ENCODE measurements at regions not wholly inside any gene's neighbourhood (a gene's known extent, or its start where the extent isn't known, plus 50 kb on each side); places are given as distances from the start of the nearest gene placed in this dataset.
"Not testable (repeated sequence)": the region's sequence is repeated elsewhere in the genome, so short reads cannot be mapped to it uniquely, and the experiment has no call there.

GRCh38 chr16:33913601-33914000 is 454.2 kb downstream of the TP53TG3F start:
- H3K4me1 Mint-ChIP-seq; H3K27me3 Mint-ChIP-seq; ATAC-seq (ENCODE audit: low read depth); H3K27ac Mint-ChIP-seq; DNase-seq (ENCODE audit: low spot score in 2 of 2); H3K9me3 Mint-ChIP-seq; H3K36me3 Mint-ChIP-seq; H3K4me3 Mint-ChIP-seq: not testable (repeated sequence)

DNA sequence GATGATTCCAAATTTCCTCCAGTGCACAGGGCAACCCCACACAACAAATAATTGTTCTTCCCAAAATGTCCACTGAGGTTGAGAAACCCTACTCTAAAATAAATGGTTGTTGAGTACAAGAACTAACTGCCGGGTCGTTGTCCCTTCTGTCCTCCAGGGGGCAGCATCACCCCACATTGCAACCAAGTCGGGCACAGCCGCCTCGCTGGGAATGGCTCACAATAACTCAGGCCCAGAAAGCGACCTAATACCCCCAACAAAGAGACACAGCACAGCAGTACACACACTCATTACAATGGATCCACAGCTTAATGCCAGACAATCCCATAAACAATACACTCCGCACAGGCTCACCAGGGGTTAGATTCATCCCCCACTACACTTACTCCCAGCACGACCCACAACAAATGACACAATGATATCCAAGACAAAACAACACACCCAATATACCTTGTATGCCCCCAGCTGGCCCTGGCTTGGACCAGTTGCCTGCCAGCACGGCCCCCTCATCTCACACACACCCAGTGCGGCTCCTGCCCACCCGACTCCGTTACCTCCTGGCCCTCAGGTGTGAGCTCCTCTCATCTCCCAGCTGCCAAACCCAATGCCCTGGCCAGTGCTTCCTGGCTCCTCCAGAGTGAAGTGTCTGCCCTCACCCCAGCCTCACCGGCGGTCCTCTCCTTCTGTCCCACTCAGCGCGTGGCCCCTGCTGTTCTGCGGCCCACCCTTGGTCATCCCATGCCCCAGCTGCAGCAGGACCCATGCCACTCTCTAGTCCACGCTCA is 461.5 kb downstream of the TP53TG3F start:
- not testable (repeated sequence) for DNase-seq (ENCODE audit: low spot score in 2 of 2); H3K27me3 Mint-ChIP-seq

DNA sequence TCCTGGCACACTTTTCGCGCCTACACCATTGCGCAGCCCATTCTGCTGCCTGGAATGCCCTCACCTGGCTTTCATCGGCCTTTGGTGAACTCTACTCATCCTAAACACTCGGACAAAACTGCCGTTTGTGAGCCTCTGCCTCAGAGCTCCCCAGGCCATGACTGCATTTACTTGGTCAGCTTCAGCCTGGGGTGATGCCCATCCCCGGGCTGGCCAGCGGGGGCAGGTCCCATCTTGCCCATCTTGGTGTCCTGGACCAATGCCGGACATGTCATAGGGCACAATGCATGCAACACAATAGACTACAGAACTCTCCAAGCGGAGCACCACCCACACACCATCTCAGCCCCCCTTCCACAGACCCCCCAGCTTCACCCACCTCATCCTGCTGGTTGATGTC is 463.5 kb downstream of the TP53TG3F start:
- not testable (repeated sequence) for ATAC-seq (ENCODE audit: low read depth); DNase-seq (ENCODE audit: low spot score in 2 of 2); H3K9me3 Mint-ChIP-seq; H3K27ac Mint-ChIP-seq; H3K4me3 Mint-ChIP-seq; H3K4me1 Mint-ChIP-seq; H3K36me3 Mint-ChIP-seq; H3K27me3 Mint-ChIP-seq

More for the DNA sequence above, 461.5 kb downstream of the TP53TG3F start:
- not testable (repeated sequence) for H3K9me3 Mint-ChIP-seq; H3K4me1 Mint-ChIP-seq; H3K27ac Mint-ChIP-seq; H3K4me3 Mint-ChIP-seq; ATAC-seq (ENCODE audit: low read depth); H3K36me3 Mint-ChIP-seq

- not testable (repeated sequence) for H3K9me3 Mint-ChIP-seq; H3K4me3 Mint-ChIP-seq; H3K27me3 Mint-ChIP-seq; DNase-seq (ENCODE audit: low spot score in 2 of 2); H3K4me1 Mint-ChIP-seq; H3K27ac Mint-ChIP-seq; ATAC-seq (ENCODE audit: low read depth); H3K36me3 Mint-ChIP-seq
Observed at GRCh38 chr16:33928026-33928425, 468.6 kb downstream of the TP53TG3F start.

DNA sequence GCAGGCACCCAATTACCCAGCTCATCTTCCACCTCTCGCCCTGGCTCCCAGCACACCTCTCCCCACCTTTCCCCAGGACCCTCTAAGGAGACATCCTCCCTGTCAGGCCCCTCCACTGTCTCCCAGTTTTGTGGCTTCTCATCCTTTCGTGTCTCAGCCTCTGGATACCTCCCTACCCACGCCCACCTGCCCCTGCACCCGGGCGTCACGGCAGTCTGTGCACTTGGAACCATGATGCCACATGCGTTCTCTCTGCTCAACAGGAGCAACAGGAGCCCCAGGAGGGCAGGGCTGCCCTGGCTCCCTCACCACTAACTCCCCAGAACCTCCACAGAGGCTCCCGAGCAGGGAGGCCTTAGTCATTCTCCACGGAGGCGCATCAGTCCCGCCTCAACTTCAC is 472.8 kb downstream of the TP53TG3F start:
- not testable (repeated sequence) for H3K4me3 Mint-ChIP-seq; H3K27me3 Mint-ChIP-seq; H3K4me1 Mint-ChIP-seq; ATAC-seq (ENCODE audit: low read depth); H3K36me3 Mint-ChIP-seq; H3K9me3 Mint-ChIP-seq; DNase-seq (ENCODE audit: low spot score in 2 of 2); H3K27ac Mint-ChIP-seq

GRCh38 chr16:33933039-33933438 is 473.6 kb downstream of the TP53TG3F start:
- H3K27me3 Mint-ChIP-seq; ATAC-seq (ENCODE audit: low read depth); H3K9me3 Mint-ChIP-seq; H3K4me3 Mint-ChIP-seq; H3K36me3 Mint-ChIP-seq; DNase-seq (ENCODE audit: low spot score in 2 of 2); H3K4me1 Mint-ChIP-seq; H3K27ac Mint-ChIP-seq: not testable (repeated sequence)

DNA sequence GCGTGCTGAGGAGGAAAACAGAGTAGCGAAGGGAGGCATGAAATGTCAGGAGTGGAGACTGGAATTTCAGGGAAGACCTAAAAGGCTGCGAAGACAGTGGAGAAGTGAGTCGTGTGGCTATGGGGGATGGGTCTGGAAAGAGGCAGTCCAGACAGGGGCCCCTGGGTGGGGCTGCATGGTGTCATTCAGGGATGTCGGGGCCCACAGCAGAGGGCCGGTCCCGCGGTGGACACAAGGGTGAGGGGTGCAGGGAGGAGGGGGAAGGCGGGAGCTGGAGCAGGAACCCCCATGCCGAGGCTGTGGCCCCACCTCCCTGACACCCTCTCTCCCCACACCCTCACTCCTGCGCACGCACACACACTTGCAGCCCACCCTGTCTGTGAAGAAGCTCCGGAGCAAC is 476.4 kb downstream of the TP53TG3F start:
- not testable (repeated sequence) for H3K27ac Mint-ChIP-seq; DNase-seq (ENCODE audit: low spot score in 2 of 2); H3K27me3 Mint-ChIP-seq; H3K4me1 Mint-ChIP-seq; H3K9me3 Mint-ChIP-seq; H3K4me3 Mint-ChIP-seq; ATAC-seq (ENCODE audit: low read depth); H3K36me3 Mint-ChIP-seq

GRCh38 chr16:33938097-33938496 is 478.7 kb downstream of the TP53TG3F start:
- not testable (repeated sequence) for H3K36me3 Mint-ChIP-seq; H3K9me3 Mint-ChIP-seq; H3K4me3 Mint-ChIP-seq; H3K27ac Mint-ChIP-seq; H3K27me3 Mint-ChIP-seq; DNase-seq (ENCODE audit: low spot score in 2 of 2); ATAC-seq (ENCODE audit: low read depth); H3K4me1 Mint-ChIP-seq

DNA sequence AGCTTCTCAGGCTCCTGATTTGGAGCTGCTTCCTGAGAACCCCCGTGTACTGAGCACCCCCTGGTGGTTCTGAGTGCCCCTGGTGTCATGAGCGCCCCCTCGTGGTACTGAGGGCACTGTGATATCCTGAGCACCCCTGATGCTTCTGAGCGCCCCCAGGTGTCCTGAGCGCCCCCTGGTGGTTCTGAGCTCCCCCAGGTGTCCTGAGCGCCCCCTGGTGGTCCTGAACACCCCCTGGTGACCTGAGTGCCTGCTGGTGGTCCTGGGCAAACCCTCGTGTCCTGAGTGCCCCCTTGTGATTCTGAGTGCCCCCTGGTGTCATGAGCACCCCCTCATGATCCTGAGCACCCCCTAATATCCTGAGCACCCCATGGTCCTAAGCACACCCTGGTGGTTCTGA is 502.1 kb downstream of the TP53TG3F start:
- H3K27ac Mint-ChIP-seq; H3K4me1 Mint-ChIP-seq; H3K36me3 Mint-ChIP-seq; H3K4me3 Mint-ChIP-seq; H3K27me3 Mint-ChIP-seq; H3K9me3 Mint-ChIP-seq; ATAC-seq (ENCODE audit: low read depth): not testable (repeated sequence)
- peak in 1 of 2 donors; percentile 3 for DNase-seq (ENCODE audit: low spot score in 2 of 2)

- H3K27me3 Mint-ChIP-seq; H3K36me3 Mint-ChIP-seq; ATAC-seq (ENCODE audit: low read depth); H3K9me3 Mint-ChIP-seq; DNase-seq (ENCODE audit: low spot score in 2 of 2); H3K4me3 Mint-ChIP-seq; H3K4me1 Mint-ChIP-seq; H3K27ac Mint-ChIP-seq: not testable (repeated sequence)
Observed at GRCh38 chr16:33965534-33965933, 506.1 kb downstream of the TP53TG3F start.

GRCh38 chr16:33966855-33967254 is 507.4 kb downstream of the TP53TG3F start:
- not testable (repeated sequence) for H3K4me1 Mint-ChIP-seq; DNase-seq (ENCODE audit: low spot score in 2 of 2); H3K27me3 Mint-ChIP-seq; H3K4me3 Mint-ChIP-seq; ATAC-seq (ENCODE audit: low read depth); H3K27ac Mint-ChIP-seq; H3K9me3 Mint-ChIP-seq; H3K36me3 Mint-ChIP-seq

DNA sequence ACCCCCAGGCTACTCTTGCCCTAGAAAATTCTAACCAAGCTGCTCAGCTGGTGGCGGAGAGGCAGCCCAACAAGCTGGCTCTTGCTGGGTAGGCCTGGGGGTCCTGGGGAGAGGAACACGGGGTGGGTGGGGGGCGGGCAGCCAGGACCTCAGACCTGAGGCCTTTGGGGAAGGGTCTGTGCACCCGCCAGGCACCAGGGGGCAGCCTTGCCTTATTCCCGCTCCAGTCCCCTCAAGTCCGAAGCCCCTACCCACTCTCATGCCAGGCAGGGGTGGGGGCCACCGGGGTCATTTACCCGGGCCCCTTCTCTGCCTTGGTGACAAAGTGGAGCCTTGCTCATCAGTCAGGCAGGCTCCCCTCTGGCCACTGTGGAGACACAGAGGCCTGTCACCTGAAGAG is 515.1 kb downstream of the TP53TG3F start:
- not testable (repeated sequence) for H3K36me3 Mint-ChIP-seq; H3K4me3 Mint-ChIP-seq; H3K27me3 Mint-ChIP-seq; DNase-seq (ENCODE audit: low spot score in 2 of 2); H3K9me3 Mint-ChIP-seq; ATAC-seq (ENCODE audit: low read depth); H3K4me1 Mint-ChIP-seq; H3K27ac Mint-ChIP-seq

DNA sequence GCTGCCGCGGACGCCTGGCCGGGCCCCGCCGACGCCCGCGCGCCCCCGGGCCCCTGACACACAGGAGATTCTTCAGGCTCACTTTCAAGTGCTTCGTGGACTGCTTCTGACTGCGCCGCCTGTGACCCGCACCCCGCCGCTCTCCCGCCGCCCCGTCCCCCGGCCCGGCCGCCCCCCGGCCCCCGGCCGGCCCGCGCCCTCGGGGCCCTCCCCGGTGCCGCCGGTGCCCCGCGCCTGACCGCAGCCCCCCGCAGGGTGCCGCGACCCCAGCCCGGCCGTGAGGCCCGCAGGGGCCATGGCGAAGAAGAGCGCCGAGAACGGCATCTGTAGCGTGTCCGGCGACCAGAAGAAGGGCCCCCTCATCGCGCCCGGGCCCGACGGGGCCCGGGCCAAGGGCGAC is 516.3 kb downstream of the TP53TG3F start:
- not testable (repeated sequence) for ATAC-seq (ENCODE audit: low read depth); H3K27ac Mint-ChIP-seq; DNase-seq (ENCODE audit: low spot score in 2 of 2); H3K9me3 Mint-ChIP-seq; H3K36me3 Mint-ChIP-seq; H3K27me3 Mint-ChIP-seq; H3K4me3 Mint-ChIP-seq; H3K4me1 Mint-ChIP-seq

- not testable (repeated sequence) for H3K36me3 Mint-ChIP-seq; H3K27me3 Mint-ChIP-seq; H3K4me1 Mint-ChIP-seq; H3K9me3 Mint-ChIP-seq; ATAC-seq (ENCODE audit: low read depth); H3K4me3 Mint-ChIP-seq; DNase-seq (ENCODE audit: low spot score in 2 of 2); H3K27ac Mint-ChIP-seq
Observed at GRCh38 chr16:33976521-33976920, 517.1 kb downstream of the TP53TG3F start.

GRCh38 chr16:33978784-33979183 is 519.4 kb downstream of the TP53TG3F start:
- not testable (repeated sequence) for H3K27me3 Mint-ChIP-seq; H3K4me3 Mint-ChIP-seq; H3K9me3 Mint-ChIP-seq; DNase-seq (ENCODE audit: low spot score in 2 of 2); H3K4me1 Mint-ChIP-seq; H3K36me3 Mint-ChIP-seq; H3K27ac Mint-ChIP-seq; ATAC-seq (ENCODE audit: low read depth)

Data from memory B cell (primary cell).